MM.1S (cell line): ENCODE measurements at regions not wholly inside any gene's neighbourhood (a gene's known extent, or its start where the extent isn't known, plus 50 kb on each side); places are given as distances from the start of the nearest gene placed in this dataset.

Source experiments
- DNase-seq: peaks from one replicate; pipeline ENCODE4 v3.0.0-alpha.2; 2015
- H2AFZ ChIP-seq: fragments of 300-600 bp; sonication (generic); 2 replicates; pipeline ENCODE4 v1.6.0; 2016; ENCODE audit warnings: antibody characterized with exemption, low read length
- H3F3A ChIP-seq: fragments of 300-600 bp; sonication (generic); 2 replicates; pipeline ENCODE4 v1.6.1; 2016; ENCODE audit warnings: mild to moderate bottlenecking, antibody characterized with exemption, low read length, moderate library complexity, mixed read lengths; ENCODE audit not compliant: insufficient read depth
- H3K27ac ChIP-seq: fragments of 300-600 bp; sonication (generic); 2 replicates; pipeline ENCODE4 v1.5.1; 2016; ENCODE audit warnings: mild to moderate bottlenecking, low read length
- H3K27me3 ChIP-seq: fragments of 300-600 bp; sonication (generic); replicated peaks from 2 replicates; pipeline ENCODE4 v1.6.0; 2016; ENCODE audit warnings: low read length; ENCODE audit not compliant: insufficient read depth
- H3K36me3 ChIP-seq: fragments of 300-600 bp; sonication (generic); replicated peaks from 2 replicates; pipeline ENCODE4 v1.6.1; 2016; ENCODE audit warnings: mild to moderate bottlenecking, low read length, mixed read lengths; ENCODE audit not compliant: insufficient read depth
- H3K4me1 ChIP-seq: fragments of 300-600 bp; sonication (generic); 2 replicates; pipeline ENCODE4 v1.6.1; 2016; ENCODE audit warnings: low read length, mixed read lengths
- H3K4me2 ChIP-seq: fragments of 300-600 bp; sonication (generic); 2 replicates; pipeline ENCODE4 v1.6.0; 2016; ENCODE audit warnings: low read depth, low read length
- H3K4me3 ChIP-seq: fragments of 300-600 bp; sonication (generic); 2 replicates; pipeline ENCODE4 v1.5.1; 2016; ENCODE audit warnings: low read length, mixed read lengths
- H3K79me2 ChIP-seq: fragments of 300-600 bp; sonication (generic); 2 replicates; pipeline ENCODE4 v1.6.1; 2016; ENCODE audit warnings: mixed run types, low read length, mixed read lengths
- H3K9ac ChIP-seq: fragments of 300-600 bp; sonication (generic); 2 replicates; pipeline ENCODE4 v1.6.1; 2016; ENCODE audit warnings: low read length, mixed read lengths
- H3K9me2 ChIP-seq: fragments of 300-600 bp; sonication (generic); replicated peaks from 2 replicates; pipeline ENCODE4 v1.6.1; 2016; ENCODE audit warnings: mild to moderate bottlenecking, low read length, mixed read lengths; ENCODE audit not compliant: insufficient read depth
- H3K9me3 ChIP-seq: fragments of 300-600 bp; sonication (generic); replicated peaks from 2 replicates; pipeline ENCODE4 v1.6.1; 2016; ENCODE audit warnings: mild to moderate bottlenecking, low read length, mixed read lengths; ENCODE audit not compliant: insufficient read depth
- H4K20me1 ChIP-seq: fragments of 300-600 bp; sonication (generic); 2 replicates; pipeline ENCODE4 v1.6.1; 2016; ENCODE audit warnings: mild to moderate bottlenecking, low read length, moderate library complexity, mixed read lengths; ENCODE audit not compliant: insufficient read depth
- CTCF ChIP-seq: fragments of 300-600 bp; sonication (generic); IDR thresholded peaks from 2 replicates; pipeline ENCODE4 v1.5.1; 2016; ENCODE audit warnings: antibody characterized with exemption, low read length, mixed read lengths
- EZH2 ChIP-seq: fragments of 300-600 bp; sonication (generic); optimal IDR thresholded peaks from 2 replicates; pipeline ENCODE3; 2017; ENCODE audit warnings: low read depth, mild to moderate bottlenecking, antibody characterized with exemption, low read length, mixed read lengths
- EZH2phosphoT487 ChIP-seq: fragments of 300-600 bp; sonication (generic); IDR thresholded peaks from 2 replicates; pipeline ENCODE4 v1.6.1; 2018; ENCODE audit warnings: antibody characterized with exemption, low read length

GRCh38 chr6:81666481-81666880 lies 86.0 kb downstream of the TENT5A start:
- Histone ChIP-seq H3K79me2 (no peaks in the 10 kb centered on the region), H3K9ac (no peak overlapping the region), H2AFZ (no peak overlapping the region), H3K9me3 (no peaks in the 10 kb centered on the region), H3F3A (no peaks in the 10 kb centered on the region), H3K27me3 (no peaks in the 10 kb centered on the region), H3K4me1 (no peaks in the 10 kb centered on the region), H3K4me2 (no peak overlapping the region), H4K20me1 (no peaks in the 10 kb centered on the region), H3K36me3 (no peaks in the 10 kb centered on the region), H3K27ac (no peak overlapping the region), H3K4me3 (no peak overlapping the region), H3K9me2 (no peaks in the 10 kb centered on the region)
- no peak for DNase-seq
- TF ChIP-seq EZH2 (no peak), CTCF (no peak), EZH2phosphoT487 (no peak)

- Histone ChIP-seq H3K9me3 (no peaks in the 10 kb centered on the region), H3K4me1 (no peaks in the 10 kb centered on the region), H3K4me2 (no peak overlapping the region), H2AFZ (no peak overlapping the region), H3K27me3 (no peaks in the 10 kb centered on the region), H4K20me1 (no peaks in the 10 kb centered on the region), H3K4me3 (no peak overlapping the region), H3K27ac (no peak overlapping the region), H3K9me2 (no peaks in the 10 kb centered on the region), H3K36me3 (no peaks in the 10 kb centered on the region), H3F3A (no peaks in the 10 kb centered on the region), H3K79me2 (no peaks in the 10 kb centered on the region), H3K9ac (no peak overlapping the region)
- TF ChIP-seq CTCF (no peak), EZH2 (no peak), EZH2phosphoT487 (no peak)
- DNase-seq, result no peak
Measured at GRCh38 chr6:81656231-81656630, 96.2 kb downstream of the TENT5A start.

- Histone ChIP-seq H3K4me2 (no peak overlapping the region), H3K4me3 (no peak overlapping the region), H3K79me2 (no peaks in the 10 kb centered on the region), H3K4me1 (no peaks in the 10 kb centered on the region), H3K27ac (no peak overlapping the region), H3K9me3 (no peaks in the 10 kb centered on the region), H3K9me2 (no peaks in the 10 kb centered on the region), H3K27me3 (no peaks in the 10 kb centered on the region), H3K9ac (no peak overlapping the region), H3K36me3 (no peaks in the 10 kb centered on the region), H3F3A (no peaks in the 10 kb centered on the region), H2AFZ (no peak overlapping the region), H4K20me1 (no peaks in the 10 kb centered on the region)
- DNase-seq, result no peak
- TF ChIP-seq CTCF, result no peak
- no peak for TF ChIP-seq EZH2
- no peak for TF ChIP-seq EZH2phosphoT487
Measured at GRCh38 chr6:81655696-81656095, 96.8 kb downstream of the TENT5A start.

- H3K9ac ChIP-seq, result no peak overlapping the region
- no peaks in the 10 kb centered on the region for H4K20me1 ChIP-seq
- no peaks in the 10 kb centered on the region for H3K4me1 ChIP-seq
- no peak for DNase-seq
- H3K27me3 ChIP-seq, result no peaks in the 10 kb centered on the region
- no peaks in the 10 kb centered on the region for H3K9me3 ChIP-seq
- H2AFZ ChIP-seq, result no peak overlapping the region
- no peak overlapping the region for H3K4me3 ChIP-seq
- no peak overlapping the region for H3K27ac ChIP-seq
- TF ChIP-seq EZH2 (no peak), CTCF (no peak), EZH2phosphoT487 (no peak)
- no peaks in the 10 kb centered on the region for H3K79me2 ChIP-seq
- no peaks in the 10 kb centered on the region for H3F3A ChIP-seq
- no peak overlapping the region for H3K4me2 ChIP-seq
- H3K36me3 ChIP-seq, result no peaks in the 10 kb centered on the region
- H3K9me2 ChIP-seq, result no peaks in the 10 kb centered on the region
Measured at GRCh38 chr6:81648502-81648901, 104.0 kb downstream of the TENT5A start.
